Hematopoietic multipotent progenitor cell treated with erythropoietin and hydrocortisone succinate and interleukin-3 and kit ligand, for 8 days (in vitro differentiated cells): ENCODE measurements at regions not wholly inside any gene's neighbourhood (a gene's known extent, or its start where the extent isn't known, plus 50 kb on each side); places are given as distances from the start of the nearest gene placed in this dataset.
A peak's percentile ranks its signal among the peaks of the same experiment; 100 is the strongest.
"Not testable (repeated sequence)": the region's sequence is repeated elsewhere in the genome, so short reads cannot be mapped to it uniquely, and the experiment has no call there.

Source experiments
- DNase-seq: peaks from one replicate; pipeline ENCODE4 v3.0.0-alpha.2; 2015

GRCh38 chr14:106187216-106187615, 660.8 kb downstream of the TMEM121 start:
- DNase-seq, result no peak

DNA sequence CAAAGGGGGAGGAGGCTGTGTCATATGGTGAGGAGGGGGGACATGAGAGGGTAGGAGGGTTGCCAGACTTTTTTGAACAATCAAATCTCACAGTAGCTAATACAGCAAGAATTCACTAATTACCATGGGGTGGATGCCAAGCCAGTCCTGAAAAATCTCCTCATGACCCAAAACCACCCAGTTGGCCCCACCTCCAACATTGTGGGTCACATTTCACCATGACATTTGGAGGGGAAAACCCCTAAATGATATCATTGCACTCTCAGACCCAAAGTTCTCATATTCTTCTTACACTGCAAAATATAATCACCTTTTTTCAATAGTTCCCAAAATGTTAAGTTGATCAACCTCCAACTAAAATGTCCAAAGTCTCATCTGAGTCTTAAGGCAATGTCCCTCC, 666.3 kb downstream of the TMEM121 start:
- DNase-seq, result not testable (repeated sequence)

GRCh38 chr14:106196459-106196858, 670.1 kb downstream of the TMEM121 start:
- not testable (repeated sequence) for DNase-seq

GRCh38 chr14:106197264-106197663, 670.9 kb downstream of the TMEM121 start:
- DNase-seq, result not testable (repeated sequence)

DNA sequence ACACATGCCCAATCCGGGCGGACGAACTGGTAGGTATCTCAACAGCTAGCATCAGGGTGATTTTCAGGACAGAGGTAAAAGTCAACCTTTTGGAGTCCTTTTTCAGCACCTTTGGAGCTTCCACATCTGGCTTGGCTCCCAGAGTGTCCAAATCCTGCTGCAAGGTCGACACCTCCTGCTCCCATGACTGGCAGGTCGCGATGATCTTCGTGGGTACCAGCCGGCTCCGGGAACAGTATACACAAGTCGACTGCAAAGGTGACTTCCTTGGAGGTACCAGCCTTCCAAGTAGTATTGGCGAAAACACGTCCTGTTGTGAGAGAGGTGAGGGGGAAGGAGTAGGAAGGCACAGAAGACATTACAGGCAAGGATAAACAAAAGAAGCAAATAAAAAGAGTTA, 672.7 kb downstream of the TMEM121 start:
- DNase-seq, result no peak

DNA sequence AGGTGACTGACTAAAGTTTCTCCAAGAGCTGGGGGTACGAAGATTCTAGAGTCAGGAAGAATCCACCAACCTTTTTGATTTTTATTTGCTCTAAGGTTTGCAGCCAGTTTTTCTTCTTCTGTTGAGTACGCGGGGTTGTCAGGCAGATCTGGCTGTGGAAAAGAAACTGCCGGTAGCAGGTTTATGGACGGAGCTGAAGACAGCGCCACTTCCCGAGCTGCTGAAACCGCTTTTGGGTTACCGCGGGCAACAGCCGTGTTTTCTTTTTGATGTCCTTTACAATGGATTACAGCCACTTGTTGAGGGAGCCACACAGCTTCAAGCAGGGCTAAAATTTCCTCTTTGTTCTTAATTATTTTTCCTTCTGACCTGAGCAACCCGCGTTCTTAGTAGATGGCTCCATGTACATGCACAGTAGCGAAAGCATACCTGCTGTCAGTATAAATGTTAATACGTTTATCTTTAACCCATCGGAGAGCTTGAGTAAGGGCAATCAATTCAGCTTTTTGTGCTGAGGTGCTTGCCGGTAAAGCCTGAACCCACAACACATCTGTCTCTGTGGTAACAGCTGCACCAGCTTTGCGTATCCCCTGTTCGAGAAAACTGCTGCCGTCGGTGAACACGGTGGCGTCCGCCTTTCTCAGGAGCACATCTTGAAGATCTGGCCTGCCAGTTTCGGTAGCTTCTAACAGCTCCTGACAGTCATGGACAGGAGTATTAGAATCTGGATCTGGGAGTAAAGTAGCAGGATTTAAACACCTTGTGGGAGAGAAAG, 674.3 kb downstream of the TMEM121 start:
- DNase-seq, result no peak

DNA sequence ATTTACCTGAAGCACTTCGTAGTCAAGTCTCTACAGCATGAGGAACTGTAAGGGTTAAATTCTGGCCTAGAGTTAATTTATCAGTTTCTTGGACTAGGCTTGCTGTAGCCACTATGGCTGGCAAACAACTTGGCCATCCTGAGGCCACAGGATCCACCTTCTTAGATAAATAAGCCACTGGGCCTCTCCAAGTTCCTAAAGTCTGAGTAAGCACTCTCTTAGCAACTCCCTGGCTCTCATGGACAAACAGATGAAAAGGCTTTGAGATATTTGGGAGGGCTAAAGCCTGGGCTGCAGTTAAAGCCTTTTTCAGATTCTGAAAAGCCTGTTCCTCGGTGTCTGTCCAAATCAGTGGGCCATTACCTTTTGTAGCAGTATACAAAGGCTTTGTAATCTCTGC, 675.0 kb downstream of the TMEM121 start:
- DNase-seq, result no peak

- DNase-seq, result no peak
Observed at GRCh38 chr14:106203438-106203837, 677.1 kb downstream of the TMEM121 start.

DNA sequence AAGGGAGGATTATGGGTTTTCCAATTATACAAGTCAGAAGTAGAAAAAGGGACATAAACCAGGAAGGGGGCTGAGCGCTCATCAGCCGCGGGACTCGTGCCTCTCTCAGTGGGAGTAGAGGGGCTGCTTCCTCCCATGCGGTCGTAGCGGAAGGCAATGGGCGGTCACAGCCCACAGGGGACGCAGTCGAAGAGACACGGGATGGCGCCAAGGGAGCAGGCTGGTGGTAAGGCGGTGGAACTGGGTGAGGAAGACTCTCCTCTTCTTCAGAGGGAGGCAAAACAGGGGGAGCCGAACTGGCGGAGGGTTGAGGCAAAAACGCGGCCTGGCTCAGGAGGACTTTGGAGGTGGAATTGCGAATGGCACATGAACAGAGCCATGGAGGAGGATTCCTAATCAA, 677.7 kb downstream of the TMEM121 start:
- DNase-seq, result no peak

GRCh38 chr14:106207316-106207715, 680.9 kb downstream of the TMEM121 start:
- no peak for DNase-seq

- no peak for DNase-seq
Observed at GRCh38 chr14:106208794-106209193, 682.4 kb downstream of the TMEM121 start.

DNA sequence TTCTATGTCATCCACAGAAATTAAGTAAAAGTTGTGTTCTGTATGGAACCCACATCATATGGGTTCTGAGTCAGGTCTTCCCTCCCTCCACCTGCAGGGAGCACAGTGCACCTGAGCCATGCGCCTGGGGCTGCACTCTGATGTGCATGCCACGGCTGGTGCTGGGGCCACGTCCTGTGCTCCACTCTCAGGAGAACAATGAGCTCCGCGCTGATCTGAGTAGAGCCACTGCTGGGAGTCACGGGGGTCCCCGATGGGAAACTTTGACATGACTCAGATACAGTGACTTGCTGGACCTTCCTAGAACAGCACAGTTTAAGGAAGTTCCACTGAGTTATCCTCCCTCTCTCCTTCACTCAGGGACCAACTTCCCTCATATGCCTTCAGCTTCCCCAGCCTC, 683.4 kb downstream of the TMEM121 start:
- no peak for DNase-seq

- peak; percentile 7 for DNase-seq
Observed at GRCh38 chr14:106210650-106211049, 684.3 kb downstream of the TMEM121 start.

- no peak for DNase-seq
Observed at GRCh38 chr14:106211334-106211900, 685.0 kb downstream of the TMEM121 start.

DNA sequence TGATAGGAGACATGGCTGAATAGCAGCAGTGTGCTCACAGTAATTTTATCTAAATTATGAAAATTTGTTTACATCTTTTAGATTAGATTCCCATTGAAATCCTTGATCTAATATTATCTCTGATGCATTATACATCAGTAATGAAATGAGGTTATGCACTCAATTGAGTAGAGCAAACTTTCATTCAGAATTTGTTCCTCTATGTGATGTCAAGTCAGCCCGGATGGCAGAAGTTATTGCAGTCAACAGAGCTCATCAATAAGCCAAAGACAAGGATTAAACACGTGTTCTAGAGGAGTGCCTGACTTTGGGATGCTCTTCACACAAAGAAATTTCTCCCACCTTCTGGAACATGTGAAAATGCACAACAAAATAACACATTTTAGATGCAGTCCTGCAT, 688.8 kb downstream of the TMEM121 start:
- no peak for DNase-seq

DNA sequence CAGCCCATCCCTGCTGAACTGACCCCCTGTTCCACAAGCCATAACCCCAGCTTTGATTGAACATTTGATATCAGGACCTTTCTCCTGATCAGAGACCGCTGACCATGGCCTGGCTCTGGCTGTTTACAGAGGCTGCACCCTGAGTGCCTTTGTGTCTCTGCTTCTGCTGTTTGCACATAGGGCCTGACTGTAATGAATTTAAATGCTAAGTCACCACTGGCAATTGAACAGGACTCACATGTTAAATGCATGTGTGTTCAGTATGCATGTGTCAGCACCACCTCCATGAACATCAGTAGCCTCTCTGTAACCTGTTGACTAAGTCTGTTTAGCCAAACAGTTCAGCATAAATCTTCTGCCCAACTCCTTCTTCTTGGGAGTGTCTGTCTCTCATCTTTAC, 690.3 kb downstream of the TMEM121 start:
- no peak for DNase-seq

DNA sequence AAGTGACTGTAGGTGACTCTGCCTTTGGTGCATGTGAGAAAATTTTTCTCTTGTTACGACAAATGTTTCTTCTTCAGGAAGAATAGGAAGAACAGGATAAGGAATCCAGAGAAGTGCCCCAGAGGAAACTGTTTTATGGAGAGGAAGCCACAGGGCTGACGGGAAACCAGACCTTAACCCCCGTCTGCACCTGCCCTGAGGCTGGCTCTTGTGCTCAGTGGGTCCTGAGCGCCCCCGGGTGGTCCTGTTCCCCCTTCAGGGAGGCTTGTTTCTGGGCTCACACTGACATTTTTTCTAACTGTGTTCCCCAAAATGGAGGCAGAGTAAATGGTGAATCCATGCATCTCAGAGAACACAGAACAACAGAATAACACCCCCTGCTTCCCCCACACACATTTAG, 691.8 kb downstream of the TMEM121 start:
- no peak for DNase-seq

DNA sequence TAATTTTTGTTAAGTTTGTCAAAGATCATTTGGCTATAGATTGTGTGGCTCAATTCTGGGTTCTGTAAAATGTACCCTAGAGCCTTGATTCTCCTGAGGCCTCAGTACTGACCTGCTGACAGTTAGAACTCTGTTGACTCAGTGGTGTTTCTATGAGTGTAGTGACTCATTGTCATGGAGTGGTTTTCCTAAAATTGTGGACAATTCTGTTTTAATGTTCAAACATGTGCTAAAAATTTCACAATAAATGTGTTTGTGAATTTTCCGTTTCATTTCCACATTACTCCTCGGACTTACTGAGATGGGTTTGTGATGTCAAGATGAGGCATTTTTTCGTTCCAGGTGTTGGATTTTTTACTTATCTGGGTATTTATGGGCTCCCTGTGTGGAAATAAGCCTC, 695.9 kb downstream of the TMEM121 start:
- no peak for DNase-seq

GRCh38 chr14:106222731-106223130, 696.3 kb downstream of the TMEM121 start:
- DNase-seq, result no peak

DNA sequence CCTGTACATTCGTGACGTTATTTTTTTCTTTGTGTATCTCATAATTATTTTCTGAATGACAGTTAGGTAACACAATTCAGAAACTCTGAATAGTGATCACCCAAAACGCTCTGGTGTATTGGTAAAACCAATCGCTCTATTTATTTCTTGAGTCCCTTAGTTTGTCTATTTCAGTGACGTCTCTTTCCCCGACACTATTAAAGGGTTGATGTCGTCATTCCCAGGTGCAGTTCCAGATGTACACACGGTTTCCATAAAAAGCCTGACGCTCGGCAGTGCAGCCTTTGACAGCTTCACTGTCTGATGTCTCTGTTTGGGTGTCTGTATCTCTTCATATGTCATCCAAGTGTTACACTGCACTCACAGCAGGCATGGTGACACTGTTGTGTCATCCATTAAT, 701.4 kb downstream of the TMEM121 start:
- no peak for DNase-seq

DNA sequence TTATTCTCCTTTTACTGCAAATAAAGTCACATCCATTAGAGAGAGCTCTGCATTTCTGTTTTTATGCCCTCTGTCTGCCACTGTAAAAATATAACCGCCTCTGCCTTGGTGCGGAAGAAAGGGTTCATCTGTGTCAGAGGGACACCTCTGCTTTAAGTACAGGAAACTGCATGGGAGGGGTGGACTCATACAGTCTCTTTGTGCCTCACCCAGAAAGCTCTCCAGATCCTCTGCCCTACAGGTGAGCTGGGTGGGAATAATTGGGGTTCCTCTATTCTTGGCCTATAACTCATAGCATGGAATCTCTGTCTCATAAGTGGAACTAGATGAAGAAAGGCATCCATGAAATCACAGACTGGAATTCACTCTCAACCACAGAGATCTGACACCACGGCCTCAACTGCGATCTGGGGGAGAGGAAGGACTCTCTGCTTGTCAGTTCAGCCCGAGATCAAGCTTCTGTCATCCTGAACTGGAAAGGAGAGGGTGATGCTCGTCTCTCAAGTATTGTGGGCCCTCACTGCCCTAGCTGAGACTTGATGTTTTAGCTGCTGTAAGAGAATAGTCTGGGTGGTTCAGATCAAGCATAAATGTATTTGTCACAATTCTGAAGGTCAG, 702.3 kb downstream of the TMEM121 start:
- no peak for DNase-seq

DNA sequence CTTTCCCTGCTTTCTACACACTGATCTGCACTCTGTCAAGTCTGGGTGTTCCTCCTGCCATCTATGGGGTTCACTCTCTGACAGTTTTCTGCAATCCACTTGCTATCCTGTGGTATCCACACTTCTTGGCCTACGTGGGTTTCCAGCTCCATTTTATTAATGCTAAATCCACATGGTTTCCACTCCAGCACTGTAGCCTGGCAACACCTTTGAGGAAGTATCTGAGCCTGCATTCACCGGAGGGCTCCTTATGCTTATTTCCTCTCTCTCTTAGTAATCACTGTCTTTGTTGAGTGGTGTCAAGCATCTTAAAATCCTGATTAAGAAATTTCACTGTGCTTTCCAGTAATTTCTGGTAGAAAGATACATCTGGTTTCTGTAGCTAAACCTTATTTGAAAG, 703.7 kb downstream of the TMEM121 start:
- DNase-seq, result no peak

DNA sequence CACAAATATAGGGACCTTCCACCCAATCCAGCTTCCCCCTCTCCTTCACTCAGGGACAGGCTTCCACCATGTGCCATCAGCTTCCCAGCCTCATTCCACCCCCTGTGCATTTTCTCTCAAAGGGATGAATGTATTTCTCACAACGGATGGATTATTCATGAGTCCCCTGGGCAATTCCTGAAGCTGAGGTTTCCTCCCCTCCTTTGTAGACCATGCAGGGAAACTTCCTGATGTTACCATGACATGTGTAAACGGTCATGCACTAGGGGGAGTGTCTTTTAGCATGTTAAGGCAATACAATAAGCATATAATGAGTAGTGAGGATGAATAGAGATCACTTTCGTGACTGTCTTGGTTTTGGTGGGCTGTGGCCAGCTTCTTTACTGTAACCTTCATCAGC, 706.8 kb downstream of the TMEM121 start:
- not testable (repeated sequence) for DNase-seq

- not testable (repeated sequence) for DNase-seq
Observed at GRCh38 chr14:106234525-106235254, 708.3 kb downstream of the TMEM121 start.
